Retinal pigment epithelial cell (primary cell): ENCODE measurements at regions not wholly inside any gene's neighbourhood (a gene's known extent, or its start where the extent isn't known, plus 50 kb on each side); places are given as distances from the start of the nearest gene placed in this dataset.
"Not testable (repeated sequence)": the region's sequence is repeated elsewhere in the genome, so short reads cannot be mapped to it uniquely, and the experiment has no call there.

Experiments used
- DNase-seq: peaks from one replicate; pipeline ENCODE4 v3.0.0-alpha.2; 2010; ENCODE audit warnings: low read depth
- H3K4me3 ChIP-seq: 2 replicates; pipeline ENCODE4 v1.5.1; 2011; ENCODE audit warnings: mild to moderate bottlenecking, low read length, control low read depth, moderate library complexity
- CTCF ChIP-seq: conservative IDR thresholded peaks from 2 replicates; pipeline ENCODE4 v1.5.1; 2011; ENCODE audit warnings: low read depth, low read length, control low read depth, inconsistent platforms

GRCh38 chr6:103122766-103123601 lies 1729.5 kb downstream of the GRIK2 start:
- no peak overlapping the region for H3K4me3 ChIP-seq
- DNase-seq, result peak; percentile 20
- peak; percentile 76 for TF ChIP-seq CTCF

- no peak overlapping the region for H3K4me3 ChIP-seq
- DNase-seq, result no peak
- no peak for TF ChIP-seq CTCF
Measured at GRCh38 chr6:103119056-103119455, 1725.5 kb downstream of the GRIK2 start.

GRCh38 chr6:103114582-103114981 lies 1721.1 kb downstream of the GRIK2 start:
- no peak for DNase-seq
- TF ChIP-seq CTCF, result no peak
- H3K4me3 ChIP-seq, result no peak overlapping the region

GRCh38 chr6:103113416-103113815 lies 1719.9 kb downstream of the GRIK2 start:
- H3K4me3 ChIP-seq, result no peak overlapping the region
- no peak for TF ChIP-seq CTCF
- DNase-seq, result no peak

- TF ChIP-seq CTCF, result no peak
- DNase-seq, result no peak
- H3K4me3 ChIP-seq, result no peak overlapping the region
Measured at GRCh38 chr6:103107985-103108384, 1714.5 kb downstream of the GRIK2 start.

- H3K4me3 ChIP-seq, result no peak overlapping the region
- DNase-seq, result no peak
- TF ChIP-seq CTCF, result no peak
Measured at GRCh38 chr6:103105686-103106085, 1712.2 kb downstream of the GRIK2 start.

- TF ChIP-seq CTCF, result no peak
- H3K4me3 ChIP-seq, result no peak overlapping the region
- no peak for DNase-seq
Measured at GRCh38 chr6:103101267-103101666, 1707.8 kb downstream of the GRIK2 start.

- not testable (repeated sequence) for DNase-seq, H3K4me3 ChIP-seq
Measured at GRCh38 chr6:103092414-103092813, 1698.9 kb downstream of the GRIK2 start.
